GM19468 (cell line): ENCODE measurements at regions not wholly inside any gene's neighbourhood (a gene's known extent, or its start where the extent isn't known, plus 50 kb on each side); places are given as distances from the start of the nearest gene placed in this dataset.
"Not testable (repeated sequence)": the region's sequence is repeated elsewhere in the genome, so short reads cannot be mapped to it uniquely, and the experiment has no call there.

Experiments used
- ATAC-seq: cut with Tn5 transposase; IDR thresholded peaks from one replicate; pipeline ENCODE4 v1.9.1; 2021; ENCODE audit warnings: mild to moderate bottlenecking, moderate library complexity, moderate number of reproducible peaks; ENCODE audit not compliant: unreplicated experiment; ENCODE audit errors: extremely low read depth

DNA sequence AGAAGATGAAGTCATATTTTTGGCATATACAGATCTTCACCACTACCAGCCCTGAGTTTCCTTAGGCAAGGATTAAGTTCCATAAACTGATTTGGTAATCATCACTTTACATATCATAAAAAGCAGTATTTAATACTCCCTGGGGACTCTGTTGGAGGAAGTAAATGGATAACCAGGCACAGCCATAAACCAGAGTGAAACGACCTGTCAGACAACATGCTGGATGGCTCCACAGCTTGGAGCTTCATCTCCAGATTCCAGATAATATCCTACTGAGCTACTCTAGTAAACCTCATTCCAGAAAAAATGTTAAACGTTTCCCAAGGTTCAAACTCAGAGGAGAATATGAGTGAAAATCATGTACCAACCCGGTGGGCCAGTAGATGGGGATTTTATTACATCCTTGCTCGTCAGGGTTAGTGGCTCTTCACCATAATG lies 109.2 kb downstream of the BASP1 start:
- ATAC-seq = no peak

DNA sequence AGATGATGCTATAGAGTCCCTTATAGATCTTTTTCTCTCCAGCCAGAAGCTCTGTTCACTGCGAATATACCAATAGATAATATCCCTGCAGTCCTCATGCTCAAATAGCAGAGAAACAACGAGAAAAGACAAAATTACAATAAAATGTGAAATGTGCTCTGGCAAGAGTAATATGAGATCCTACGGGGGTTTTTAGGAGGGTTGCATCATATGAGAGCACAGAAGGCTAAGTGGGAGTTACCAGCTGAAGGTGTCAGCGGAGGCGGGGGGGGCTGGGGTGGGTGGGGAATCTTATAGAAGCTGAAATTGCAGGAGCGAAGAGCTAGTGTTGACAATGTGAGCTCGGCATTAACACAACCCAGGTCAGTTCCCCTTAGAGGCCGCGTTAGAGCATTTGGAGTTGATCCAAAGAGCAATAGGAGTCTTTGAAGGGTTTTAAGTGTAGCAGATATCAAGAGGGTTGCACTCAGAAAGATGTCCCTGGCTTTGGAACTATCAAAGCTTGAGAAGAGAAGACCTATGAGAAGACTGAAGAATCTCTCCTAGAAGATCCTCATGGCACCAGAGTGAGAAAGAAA lies 109.7 kb downstream of the BASP1 start:
- ATAC-seq = no peak

DNA sequence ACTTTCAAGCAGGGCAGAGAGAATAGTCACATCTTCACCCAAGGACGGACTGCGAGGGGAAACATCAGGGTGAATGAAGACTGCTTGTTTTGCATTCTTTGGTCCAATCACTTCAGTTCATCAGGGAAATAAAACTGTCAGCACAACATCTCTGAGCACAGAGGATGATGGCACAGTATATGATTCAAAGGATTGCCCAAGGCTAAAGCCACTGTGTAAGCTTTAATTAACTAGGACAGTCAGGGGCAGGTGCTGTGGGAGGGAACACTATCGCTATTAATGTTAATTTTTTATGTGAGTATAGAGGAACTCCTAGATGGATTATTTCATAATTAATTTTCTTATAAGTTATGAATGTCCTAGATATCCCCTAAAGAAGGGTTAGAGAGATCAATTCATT lies 112.1 kb downstream of the BASP1 start:
- no peak for ATAC-seq

DNA sequence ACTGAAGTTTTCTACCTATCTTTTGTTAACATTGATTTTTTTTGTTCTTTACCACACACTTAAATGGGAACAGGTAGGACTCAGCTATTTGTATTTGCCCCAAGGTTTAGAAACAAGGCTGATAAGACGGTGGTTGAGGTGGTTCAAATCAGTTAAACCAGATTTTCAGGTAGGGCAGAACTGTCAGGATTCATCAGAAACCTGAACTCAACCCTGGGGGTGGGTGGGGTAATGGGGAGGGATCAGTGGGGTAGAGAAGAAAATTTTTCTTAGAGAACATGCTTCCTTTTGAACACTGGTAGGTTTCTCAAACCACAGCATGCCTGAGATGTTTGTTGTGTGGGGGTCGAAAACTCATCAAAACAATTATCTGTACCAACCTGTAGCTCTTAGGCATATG lies 113.0 kb downstream of the BASP1 start:
- no peak for ATAC-seq

DNA sequence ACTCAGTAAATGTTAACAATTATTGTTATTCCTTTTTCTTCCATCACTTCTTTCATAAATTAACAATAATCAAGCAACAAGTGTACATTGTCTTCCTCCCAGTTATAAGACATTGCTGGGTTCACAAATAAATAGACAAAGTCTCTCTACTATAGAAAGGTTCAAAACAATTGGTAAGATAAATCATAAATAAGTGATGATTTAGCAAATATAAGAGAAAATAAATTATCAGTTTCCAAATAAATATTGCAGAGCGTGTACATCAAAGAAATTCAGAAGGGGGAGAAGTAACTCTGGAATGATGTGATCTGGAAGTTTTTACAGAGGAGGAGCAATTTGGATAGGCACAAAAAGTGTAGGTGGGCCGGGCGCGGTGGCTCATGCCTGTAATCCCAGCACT lies 114.2 kb downstream of the BASP1 start:
- ATAC-seq = no peak

DNA sequence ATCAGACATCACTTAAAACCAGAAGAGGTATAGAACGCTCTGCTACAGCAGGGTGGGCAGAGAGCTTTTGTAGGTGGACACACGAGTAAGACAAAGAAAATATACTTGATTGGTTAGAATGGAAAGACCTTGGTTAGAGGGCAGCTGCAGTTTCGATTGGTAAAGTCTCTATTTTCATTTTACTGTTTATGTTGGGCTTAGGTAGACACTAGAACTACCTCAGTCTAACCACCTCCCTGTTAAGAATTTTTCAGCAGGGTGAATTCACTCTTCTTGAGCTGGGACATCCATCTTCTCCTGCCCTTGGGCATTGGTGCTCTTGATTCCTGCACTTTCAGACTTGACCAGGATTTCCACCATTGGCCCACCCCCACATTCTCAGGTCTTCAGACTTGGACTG lies 116.3 kb downstream of the BASP1 start:
- no peak for ATAC-seq

DNA sequence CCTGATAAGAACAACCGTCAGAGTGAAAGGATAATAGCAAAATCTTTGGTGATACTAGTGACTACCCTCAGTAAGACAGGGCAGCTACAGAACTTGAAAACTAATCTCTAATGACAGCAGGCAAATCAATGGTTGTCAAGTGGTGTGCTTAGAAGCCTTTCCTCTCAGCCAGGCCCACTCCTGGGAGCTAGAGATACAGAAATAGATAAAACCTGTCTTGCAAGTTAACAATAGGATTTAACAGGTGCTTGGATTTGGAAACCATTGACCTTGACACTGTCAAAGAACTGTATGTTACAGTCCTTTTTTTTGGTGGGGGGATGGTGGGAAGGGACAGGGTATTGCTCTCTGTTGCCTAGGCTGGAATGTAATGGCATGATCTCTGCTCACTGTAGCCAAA lies 118.6 kb downstream of the BASP1 start:
- ATAC-seq = no peak

DNA sequence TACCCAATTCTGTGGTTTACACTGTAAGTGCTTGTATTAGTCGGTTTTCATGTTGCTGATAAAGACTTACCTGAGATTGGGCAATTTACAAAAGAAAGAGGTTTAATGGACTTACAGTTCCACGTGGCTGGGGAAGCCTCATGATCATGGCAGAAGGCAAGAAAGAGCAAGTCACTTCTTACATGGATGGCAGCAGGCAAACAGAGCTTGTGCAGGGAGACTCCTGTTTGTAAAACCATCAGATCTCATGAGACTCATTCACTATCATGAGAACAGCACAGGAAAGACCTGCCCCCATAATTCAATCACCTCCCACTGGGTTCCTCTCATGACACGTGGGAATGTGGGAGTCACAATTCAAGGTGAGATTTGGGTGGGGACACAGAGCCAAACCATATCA lies 119.3 kb downstream of the BASP1 start:
- not testable (repeated sequence) for ATAC-seq

DNA sequence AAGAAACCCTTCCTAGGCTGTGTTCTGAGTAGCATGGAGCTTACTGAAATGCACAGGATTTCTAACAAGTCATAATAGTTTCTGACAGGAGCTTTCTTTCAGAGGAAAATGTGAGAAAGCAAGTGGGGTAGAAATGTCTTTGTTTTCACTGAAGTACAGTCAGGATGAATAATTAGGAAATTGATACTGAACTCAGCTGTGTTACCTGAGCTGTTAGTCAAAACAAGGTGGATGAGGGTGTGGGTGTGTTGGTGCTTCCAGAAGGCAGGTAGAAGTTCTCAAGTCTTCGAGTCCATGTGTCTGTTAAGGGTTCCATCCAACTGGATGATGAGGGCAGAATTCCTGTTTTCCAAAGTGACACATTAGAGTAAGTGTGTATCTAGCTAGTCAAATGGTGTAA lies 122.4 kb downstream of the BASP1 start:
- ATAC-seq = no peak

DNA sequence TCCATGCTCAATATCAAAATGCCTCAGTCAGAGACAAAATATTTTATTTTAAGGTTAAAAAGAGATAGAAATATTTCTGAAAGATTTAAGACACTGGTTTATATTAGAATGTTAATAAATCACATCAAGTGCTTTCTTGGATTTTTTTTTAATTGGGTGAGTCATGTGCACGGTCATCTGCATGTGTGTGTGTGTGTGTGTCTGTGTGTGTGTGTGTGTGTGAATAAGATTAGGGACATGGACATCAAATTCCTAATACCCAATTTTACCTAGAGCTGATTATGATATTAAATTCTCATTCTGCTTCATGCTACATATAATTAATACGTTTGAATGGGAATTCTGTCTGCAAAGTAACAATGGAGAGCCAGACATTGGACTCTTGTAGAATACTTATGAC lies 122.9 kb downstream of the BASP1 start:
- no peak for ATAC-seq

DNA sequence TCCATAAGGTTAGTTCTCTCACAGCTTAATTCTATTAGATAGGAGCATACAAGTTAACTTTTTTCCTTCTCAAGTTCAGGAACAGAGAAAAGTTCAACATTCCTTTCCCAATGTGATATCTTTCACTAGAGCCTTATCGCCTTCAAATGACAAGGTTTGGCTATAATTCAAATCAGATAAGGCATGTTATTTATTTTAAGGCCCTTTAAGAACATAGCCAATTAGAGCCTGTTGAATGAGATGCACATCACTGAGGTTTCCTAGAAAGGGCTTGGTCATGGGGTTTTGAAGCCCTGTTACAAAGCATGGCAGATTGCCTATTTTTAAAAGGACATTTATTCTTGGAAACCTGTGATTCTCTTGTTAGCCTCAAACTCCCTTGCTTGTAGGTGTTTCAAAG lies 123.4 kb downstream of the BASP1 start:
- no peak for ATAC-seq

DNA sequence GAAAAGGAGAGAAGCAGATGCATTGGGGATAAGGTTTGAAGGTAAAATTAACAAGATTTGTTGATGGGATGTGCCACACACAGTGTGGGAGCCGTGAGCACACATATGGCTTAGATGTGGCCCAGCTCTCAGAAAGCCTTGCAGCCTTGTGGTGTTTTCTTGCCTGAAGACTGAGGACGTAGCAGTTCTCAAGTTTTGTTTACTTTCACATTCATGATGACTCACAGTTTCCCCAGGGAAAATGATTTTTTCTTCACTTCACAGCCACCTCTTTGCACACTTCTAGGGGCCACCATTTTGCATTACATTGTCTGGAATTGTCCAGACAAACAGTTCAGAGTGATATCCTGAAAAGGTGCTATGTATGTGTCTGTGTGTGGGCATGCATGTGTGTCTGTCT lies 126.2 kb downstream of the BASP1 start:
- no peak for ATAC-seq

DNA sequence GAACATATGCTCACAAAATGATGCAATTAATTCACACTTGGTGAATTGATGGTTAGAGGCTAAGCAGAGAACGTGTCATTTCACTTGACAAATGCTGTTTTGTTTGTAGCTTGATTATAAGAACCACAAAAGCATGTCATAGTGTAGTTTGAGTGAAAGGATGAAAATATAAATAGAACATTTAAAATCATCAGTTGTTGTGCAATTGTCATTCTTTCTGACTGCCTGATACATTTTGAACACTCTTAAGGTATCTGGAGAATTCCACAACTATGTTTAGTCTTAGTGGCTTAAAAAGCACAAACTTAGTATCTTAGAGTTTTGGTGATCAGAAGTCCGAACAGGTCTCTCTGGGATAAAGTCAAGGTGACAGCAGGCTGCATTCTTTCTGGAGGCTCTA lies 129.4 kb downstream of the BASP1 start:
- ATAC-seq = no peak

DNA sequence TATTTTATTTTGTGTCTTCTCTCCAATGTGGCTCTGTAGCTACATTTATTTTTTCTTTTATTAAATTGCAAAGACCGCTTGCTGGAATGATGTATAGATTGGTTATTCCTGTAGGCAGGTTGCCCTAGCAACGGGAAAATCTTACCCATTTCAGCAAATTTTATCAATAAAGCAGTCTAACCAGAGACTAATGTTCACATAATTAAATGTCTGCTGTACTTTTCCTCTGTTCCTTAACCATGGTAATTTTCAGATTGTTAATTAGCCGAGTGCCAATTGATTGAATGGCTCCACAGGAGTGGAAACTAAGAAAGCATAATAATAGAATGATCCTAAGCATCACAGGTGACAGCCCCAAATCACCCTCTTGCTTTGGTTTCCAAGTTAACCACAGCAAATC lies 134.8 kb downstream of the BASP1 start:
- no peak for ATAC-seq

DNA sequence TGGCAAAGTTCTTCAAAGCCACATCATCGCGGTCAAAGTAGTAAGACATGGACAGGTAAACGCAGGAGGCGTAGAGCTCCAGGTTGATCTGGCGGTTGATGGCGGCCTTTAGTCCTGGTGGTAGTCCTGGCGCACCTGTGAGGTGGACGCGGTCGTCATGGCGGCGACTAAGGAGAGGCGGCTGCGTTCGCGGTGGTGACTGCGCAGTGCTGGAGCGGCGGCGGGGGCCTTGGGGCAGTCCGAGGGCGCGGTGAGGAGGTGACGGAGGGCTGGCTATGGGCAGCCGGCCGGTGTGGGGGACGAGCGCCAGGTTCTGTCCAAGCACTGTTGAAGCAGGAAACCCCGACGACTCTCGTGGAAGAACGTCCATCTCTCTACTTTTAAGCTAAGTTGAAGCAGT lies 136.8 kb downstream of the BASP1 start:
- ATAC-seq = no peak

DNA sequence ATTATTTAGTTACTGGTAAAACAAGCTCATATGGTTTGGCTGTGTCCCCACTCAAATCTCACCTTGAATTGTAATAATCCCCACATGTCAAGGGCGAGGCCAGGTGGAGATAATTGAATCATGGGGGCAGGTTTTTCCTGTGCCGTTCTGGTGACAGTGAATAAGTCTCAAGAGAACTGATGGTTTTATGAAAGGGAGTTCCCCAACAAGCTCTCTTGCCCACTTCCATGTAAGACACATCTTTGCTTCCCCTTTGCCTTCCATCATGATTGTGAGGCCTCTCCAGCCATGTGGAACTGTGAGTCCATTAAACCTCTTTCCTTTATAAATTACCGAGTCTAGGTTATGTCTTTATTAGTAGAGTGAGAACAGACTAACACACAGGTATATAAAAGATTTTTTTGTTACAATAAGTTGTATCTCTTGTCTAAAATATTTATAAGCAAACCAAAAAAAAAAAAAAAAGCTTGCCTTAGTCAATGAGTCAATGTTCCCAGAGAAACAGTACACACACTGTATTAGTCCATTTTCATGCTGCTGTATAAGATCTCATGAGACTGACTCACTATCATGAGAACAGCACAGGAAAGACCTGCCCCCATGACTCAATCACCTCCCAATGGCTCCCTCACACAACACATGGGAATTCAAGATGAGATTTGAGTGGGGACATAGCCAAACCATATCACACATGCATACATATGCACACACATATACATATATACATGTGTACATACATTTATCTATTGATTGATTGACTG lies 138.3 kb downstream of the BASP1 start:
- ATAC-seq = no peak

DNA sequence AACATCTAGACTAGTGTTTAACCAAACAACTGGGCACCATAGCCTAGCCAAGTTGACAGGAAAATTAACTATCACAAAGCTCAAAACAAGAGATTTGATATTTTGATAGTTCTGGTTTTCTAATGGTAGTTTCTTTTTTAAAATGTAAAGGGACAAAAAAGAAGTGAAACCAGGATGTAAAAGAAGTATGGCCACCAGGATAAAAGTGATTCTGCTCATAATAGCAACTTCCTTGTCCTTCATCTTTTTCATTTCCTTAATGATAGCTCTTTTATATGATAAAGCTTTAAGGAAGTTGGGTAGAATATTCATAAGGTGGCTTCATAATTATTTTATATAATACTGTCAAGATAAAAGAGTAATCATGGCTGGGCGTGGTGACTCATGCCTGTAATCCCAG lies 139.1 kb downstream of the BASP1 start:
- no peak for ATAC-seq

DNA sequence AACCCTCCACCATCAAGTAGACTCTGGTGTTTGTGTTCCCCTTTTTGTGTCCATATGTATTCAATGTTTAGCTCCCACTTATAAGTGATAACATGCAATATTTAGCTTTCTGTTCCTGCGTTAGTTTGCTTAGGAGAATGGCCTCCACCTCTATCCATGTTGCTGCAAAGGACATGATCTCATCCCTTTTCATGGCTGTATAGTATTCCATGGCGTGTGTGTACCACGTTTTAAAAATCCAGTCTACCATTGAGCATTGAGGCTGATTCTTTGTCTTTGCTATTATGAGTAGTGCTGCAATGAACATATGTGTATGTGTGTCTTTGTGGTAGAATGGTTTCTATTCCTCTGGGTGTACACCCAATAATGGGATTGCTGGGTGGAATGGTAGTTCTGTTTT lies 140.1 kb downstream of the BASP1 start:
- ATAC-seq = no peak

DNA sequence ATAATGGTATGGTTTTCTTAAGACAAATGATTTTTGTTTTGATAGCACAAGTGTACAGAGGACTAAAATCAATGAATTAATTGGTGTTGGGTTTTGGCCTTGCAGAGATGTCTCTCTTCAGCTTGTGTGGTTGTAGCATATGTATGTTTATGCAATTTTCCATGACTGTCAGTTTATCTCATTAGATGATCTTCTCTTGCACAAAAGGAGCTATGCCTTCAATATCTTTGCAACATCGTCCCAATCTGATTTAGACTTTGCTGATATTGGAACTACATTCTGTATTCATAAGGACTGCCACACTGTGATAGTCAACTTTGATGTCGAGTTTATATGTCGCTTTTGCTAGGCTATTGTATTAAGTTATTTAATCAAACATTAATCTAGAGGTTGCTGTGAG lies 140.0 kb upstream of the TAF11L2 start:
- ATAC-seq = no peak

DNA sequence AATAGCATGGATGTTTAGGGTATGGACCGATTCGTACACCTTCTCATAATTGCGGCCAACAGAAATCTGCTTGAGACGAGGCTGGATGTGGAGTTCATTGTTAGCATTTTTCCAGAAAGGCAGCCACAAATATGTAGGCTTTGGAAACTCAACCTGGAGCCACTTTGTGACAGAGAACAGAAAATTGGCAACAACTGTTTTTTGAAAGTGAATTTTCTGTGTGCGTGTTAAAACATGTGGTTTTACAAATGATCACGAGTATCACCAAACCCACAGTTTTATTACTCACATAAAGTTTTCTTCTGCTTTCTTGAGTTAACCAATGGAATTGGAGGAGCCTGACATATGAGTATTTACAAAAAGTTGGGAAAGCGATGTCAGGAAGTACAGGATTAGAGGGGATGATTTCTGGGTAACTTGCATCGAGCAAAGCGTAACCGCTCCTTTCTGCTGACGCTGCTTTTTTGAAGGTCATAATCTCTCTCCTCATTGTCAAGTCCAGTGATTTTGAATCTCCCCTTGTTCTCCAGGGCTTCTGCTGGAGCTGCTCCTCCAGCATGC lies 138.5 kb upstream of the TAF11L2 start:
- ATAC-seq = no peak

DNA sequence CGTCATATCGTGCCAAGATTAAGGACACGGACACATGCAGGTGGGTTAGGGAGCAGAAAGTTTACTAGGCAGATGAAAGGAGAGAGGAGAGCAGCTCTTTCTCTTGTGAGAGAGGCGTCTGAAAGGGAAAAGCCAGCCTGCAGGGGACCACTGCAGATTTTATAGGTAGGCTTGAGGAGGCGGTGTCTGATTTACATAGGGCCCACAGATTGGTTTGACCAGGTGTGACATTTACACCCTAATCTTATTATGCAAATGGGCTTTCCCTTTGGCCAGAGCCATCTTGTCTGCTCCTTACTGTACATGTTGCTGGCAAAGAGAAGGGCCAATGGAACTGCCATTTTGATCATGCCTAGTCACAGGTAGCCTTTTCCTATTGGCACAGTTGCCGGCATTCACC lies 137.2 kb upstream of the TAF11L2 start:
- ATAC-seq = no peak

DNA sequence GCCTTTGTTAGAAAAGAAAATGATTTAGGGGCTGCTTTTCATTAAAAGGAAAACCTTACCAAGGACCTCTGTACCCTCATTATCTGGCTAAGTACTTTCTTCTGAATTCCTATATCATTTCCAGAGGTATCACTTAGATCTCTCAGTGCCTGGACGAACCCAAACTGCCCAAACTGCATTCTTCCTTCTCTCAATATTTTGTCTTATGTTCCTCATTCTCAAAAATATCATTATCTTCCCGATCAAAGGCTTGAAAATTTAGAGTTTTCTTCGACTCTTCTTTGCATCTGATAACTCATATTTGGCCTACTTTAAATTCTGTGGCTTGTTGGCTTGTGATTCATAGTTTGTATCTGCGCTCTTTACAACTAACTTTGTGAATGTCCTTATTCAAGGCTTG lies 136.7 kb upstream of the TAF11L2 start:
- no peak for ATAC-seq
